H9 (cell line): ENCODE measurements at regions not wholly inside any gene's neighbourhood (a gene's known extent, or its start where the extent isn't known, plus 50 kb on each side); places are given as distances from the start of the nearest gene placed in this dataset.

Source experiments
- DNase-seq: peaks from one replicate; pipeline ENCODE4 v3.0.0-alpha.2; 2017
- H2AFZ ChIP-seq: one replicate; pipeline ENCODE4 v1.6.1; 2013; ENCODE audit warnings: mild to moderate bottlenecking, low read length, control low read depth, moderate library complexity
- H2AK5ac ChIP-seq: 2 replicates; pipeline ENCODE4 v1.6.1; 2013; ENCODE audit warnings: low read length, control low read depth, mixed read lengths; ENCODE audit not compliant: insufficient read length
- H2BK120ac ChIP-seq: one replicate; pipeline ENCODE4 v1.6.1; 2013; ENCODE audit warnings: low read depth, mild to moderate bottlenecking, low read length, control low read depth, inconsistent platforms; ENCODE audit not compliant: poor library complexity, severe bottlenecking
- H2BK12ac ChIP-seq: 2 replicates; pipeline ENCODE4 v1.6.1; 2013; ENCODE audit warnings: low read length, control low read depth, mixed read lengths, low read depth; ENCODE audit not compliant: insufficient read length
- H2BK15ac ChIP-seq: 2 replicates; pipeline ENCODE4 v1.6.1; 2013; ENCODE audit warnings: low read depth, low read length, control low read depth
- H2BK20ac ChIP-seq: one replicate; pipeline ENCODE4 v1.6.1; 2013; ENCODE audit warnings: low read depth, mild to moderate bottlenecking, low read length, control low read depth, inconsistent platforms; ENCODE audit not compliant: poor library complexity, severe bottlenecking
- H2BK5ac ChIP-seq: 2 replicates; pipeline ENCODE4 v1.6.1; 2013; ENCODE audit warnings: low read length, control low read depth, mixed read lengths; ENCODE audit not compliant: insufficient read length
- H3K14ac ChIP-seq: 2 replicates; pipeline ENCODE4 v1.6.1; 2013; ENCODE audit warnings: low read length, control low read depth; ENCODE audit not compliant: insufficient read depth
- H3K18ac ChIP-seq: 2 replicates; pipeline ENCODE4 v1.6.1; 2013; ENCODE audit warnings: low read depth, mild to moderate bottlenecking, mixed read lengths, low read length, control low read depth; ENCODE audit not compliant: insufficient read length
- H3K23ac ChIP-seq: 2 replicates; pipeline ENCODE4 v1.6.1; 2013; ENCODE audit warnings: low read length, control low read depth, mixed read lengths, low read depth; ENCODE audit not compliant: insufficient read length
- H3K23me2 ChIP-seq: 2 replicates; pipeline ENCODE4 v1.6.1; 2013; ENCODE audit warnings: low read depth, mild to moderate bottlenecking, mixed read lengths, low read length, control low read depth; ENCODE audit not compliant: insufficient read length, poor library complexity, severe bottlenecking
- H3K27ac ChIP-seq: 2 replicates; pipeline ENCODE4 v1.5.1; 2013; ENCODE audit warnings: low read length, control low read depth, mixed read lengths, low read depth; ENCODE audit not compliant: insufficient read length
- H3K27me3 ChIP-seq: 2 replicates; pipeline ENCODE4 v1.6.1; 2013; ENCODE audit warnings: low read length, control low read depth, inconsistent platforms; ENCODE audit not compliant: insufficient read depth
- H3K4ac ChIP-seq: 2 replicates; pipeline ENCODE4 v1.6.1; 2013; ENCODE audit warnings: low read depth, mild to moderate bottlenecking, control low read depth, inconsistent platforms, low read length, moderate library complexity
- H3K4me1 ChIP-seq: 2 replicates; pipeline ENCODE4 v1.6.1; 2013; ENCODE audit warnings: low read length, control low read depth, inconsistent platforms; ENCODE audit not compliant: insufficient read depth
- H3K4me2 ChIP-seq: 2 replicates; pipeline ENCODE4 v1.6.1; 2013; ENCODE audit warnings: low read length, control low read depth, mixed read lengths; ENCODE audit not compliant: insufficient read length, insufficient read depth
- H3K56ac ChIP-seq: 2 replicates; pipeline ENCODE4 v1.6.1; 2013; ENCODE audit warnings: low read depth, mild to moderate bottlenecking, mixed read lengths, low read length, control low read depth; ENCODE audit not compliant: insufficient read length
- H3K79me1 ChIP-seq: 2 replicates; pipeline ENCODE4 v1.6.1; 2013; ENCODE audit warnings: low read depth, mild to moderate bottlenecking, moderate library complexity, low read length, control low read depth, inconsistent platforms; ENCODE audit not compliant: insufficient read depth, poor library complexity, severe bottlenecking
- H3K79me2 ChIP-seq: 2 replicates; pipeline ENCODE4 v1.6.1; 2013; ENCODE audit warnings: low read length, control low read depth, inconsistent platforms; ENCODE audit not compliant: insufficient read depth
- H3K9ac ChIP-seq: 2 replicates; pipeline ENCODE4 v1.6.1; 2013; ENCODE audit warnings: low read length, control low read depth, mixed read lengths; ENCODE audit not compliant: insufficient read length; ENCODE audit errors: extremely low read depth
- H3K9me3 ChIP-seq: one replicate; pipeline ENCODE4 v1.6.1; 2013; ENCODE audit warnings: low read depth, low read length, inconsistent platforms; ENCODE audit not compliant: control insufficient read depth
- H3T11ph ChIP-seq: one replicate; pipeline ENCODE4 v1.6.1; 2013; ENCODE audit warnings: mild to moderate bottlenecking, low read length, control low read depth, inconsistent platforms
- H4K20me1 ChIP-seq: one replicate; pipeline ENCODE4 v1.6.1; 2013; ENCODE audit not compliant: control insufficient read depth, insufficient read length, insufficient read depth
- H4K5ac ChIP-seq: 2 replicates; pipeline ENCODE4 v1.6.1; 2013; ENCODE audit warnings: low read depth, mild to moderate bottlenecking, mixed read lengths, low read length, control low read depth; ENCODE audit not compliant: insufficient read length
- H4K8ac ChIP-seq: replicated peaks from 2 replicates; pipeline ENCODE4 v1.6.1; 2013; ENCODE audit warnings: low read length, control low read depth, mixed read lengths, low read depth; ENCODE audit not compliant: insufficient read length
- H4K91ac ChIP-seq: 2 replicates; pipeline ENCODE4 v1.6.1; 2013; ENCODE audit warnings: low read depth, mild to moderate bottlenecking, moderate library complexity, mixed read lengths, low read length, control low read depth; ENCODE audit not compliant: insufficient read length
- H3K27ac Mint-ChIP-seq, 3 experiments: 2 replicates in 2 of 3; 3 replicates in 1 of 3; pipeline ENCODE4 v1.8.0; 2020 to 2021; ENCODE audit warnings: mixed read lengths in 3 of 3, mild to moderate bottlenecking in 1 of 3, moderate library complexity in 1 of 3
- H3K27me3 Mint-ChIP-seq: 2 replicates; pipeline ENCODE4 v1.8.0; 2021; ENCODE audit warnings: low read depth, mild to moderate bottlenecking, moderate library complexity, mixed read lengths
- H3K36me3 Mint-ChIP-seq, 3 experiments: 2 replicates in 2 of 3; 3 replicates in 1 of 3; pipeline ENCODE4 v1.8.0; 2020 to 2021; ENCODE audit warnings: low read depth in 3 of 3, mixed read lengths in 3 of 3; ENCODE audit not compliant: insufficient read depth in 1 of 3
- H3K4me1 Mint-ChIP-seq, 2 experiments: 2 replicates each; pipeline ENCODE4 v1.8.0; 2020; ENCODE audit warnings: mixed read lengths in 2 of 2
- H3K4me3 Mint-ChIP-seq, 2 experiments: 2 replicates in 1 of 2; 3 replicates in 1 of 2; pipeline ENCODE4 v1.8.0; 2020 to 2021; ENCODE audit warnings: mild to moderate bottlenecking in 2 of 2, mixed read lengths in 2 of 2, moderate library complexity in 1 of 2
- H3K9me3 Mint-ChIP-seq, 2 experiments: 2 replicates in 1 of 2; 3 replicates in 1 of 2; pipeline ENCODE4 v1.8.0; 2020; ENCODE audit warnings: mild to moderate bottlenecking in 2 of 2, mixed read lengths in 2 of 2, moderate library complexity in 1 of 2
- WGBS: extraction: QIAGEN DNeasy Blood & Tissue Kit; methylation state at CpG from one replicate; pipeline ENCODE4 v1.1.7; 2013; ENCODE audit warnings: missing lambda C conversion rate, low lambda C conversion rate, mixed read lengths; ENCODE audit not compliant: insufficient read length; ENCODE audit errors: extremely low coverage; 5-methylcytosine and 5-hydroxymethylcytosine counted together
- TF ChIP-seq, protein P1 (sequence below): fragments of 200-600 bp; sonication (generic); conservative IDR thresholded peaks from 3 replicates; pipeline ENCODE4 v1.8.0; 2021; ENCODE audit warnings: antibody characterized with exemption, mild to moderate bottlenecking

DNA sequence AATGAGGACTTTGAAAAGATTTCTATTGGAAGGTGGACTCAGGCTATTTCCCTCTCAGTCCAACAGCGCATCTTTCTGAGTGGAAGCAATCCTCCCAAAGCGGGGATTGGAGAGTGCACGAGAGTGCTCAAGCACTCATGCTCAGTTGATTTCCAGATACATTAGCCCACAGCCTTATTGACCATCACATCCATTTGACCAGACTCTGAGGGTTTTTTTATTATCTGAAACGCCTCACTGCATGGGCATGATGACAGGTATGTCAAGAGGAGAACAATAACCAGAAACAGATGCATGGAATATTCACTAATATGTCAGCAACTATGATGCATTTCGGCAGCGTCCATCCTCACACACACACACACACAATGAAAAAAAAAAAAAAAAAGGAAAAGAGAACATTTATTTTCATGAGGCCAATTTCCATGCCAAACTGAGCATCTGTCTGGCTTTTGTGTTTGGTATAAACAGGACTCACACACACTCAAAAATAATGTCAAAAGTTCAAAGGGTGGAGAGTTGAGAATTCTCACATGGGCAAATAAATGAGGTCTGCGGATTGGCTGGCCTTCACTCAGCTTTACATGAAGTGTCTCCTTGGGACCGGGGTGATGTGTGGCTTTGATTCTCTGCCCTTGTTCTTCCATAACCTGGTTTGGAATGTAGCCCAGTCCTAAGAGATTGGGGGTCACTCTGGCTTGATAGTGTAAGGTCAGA, 371.6 kb downstream of the MCTP2 start:
- no peak overlapping the region for H3K4me3 Mint-ChIP-seq
- H2BK5ac ChIP-seq, result no peak overlapping the region

More for the DNA sequence above, 371.6 kb downstream of the MCTP2 start:
- Mint-ChIP-seq H3K27ac (no peak overlapping the region), H3K36me3 (no peaks in the 10 kb centered on the region), H3K9me3 (no peaks in the 10 kb centered on the region), H3K27me3 (0 out of 2 replicates have a peak, but pooled peaks cover under 1% of the 10 kb centered on the region), H3K4me1 (peaks cover 11 to 12% of the 10 kb centered on the region in 2 experiments)
- no peaks in the 10 kb centered on the region for H3K23me2 ChIP-seq
- no peak overlapping the region for H3K56ac ChIP-seq
- TF ChIP-seq, protein P1, sequence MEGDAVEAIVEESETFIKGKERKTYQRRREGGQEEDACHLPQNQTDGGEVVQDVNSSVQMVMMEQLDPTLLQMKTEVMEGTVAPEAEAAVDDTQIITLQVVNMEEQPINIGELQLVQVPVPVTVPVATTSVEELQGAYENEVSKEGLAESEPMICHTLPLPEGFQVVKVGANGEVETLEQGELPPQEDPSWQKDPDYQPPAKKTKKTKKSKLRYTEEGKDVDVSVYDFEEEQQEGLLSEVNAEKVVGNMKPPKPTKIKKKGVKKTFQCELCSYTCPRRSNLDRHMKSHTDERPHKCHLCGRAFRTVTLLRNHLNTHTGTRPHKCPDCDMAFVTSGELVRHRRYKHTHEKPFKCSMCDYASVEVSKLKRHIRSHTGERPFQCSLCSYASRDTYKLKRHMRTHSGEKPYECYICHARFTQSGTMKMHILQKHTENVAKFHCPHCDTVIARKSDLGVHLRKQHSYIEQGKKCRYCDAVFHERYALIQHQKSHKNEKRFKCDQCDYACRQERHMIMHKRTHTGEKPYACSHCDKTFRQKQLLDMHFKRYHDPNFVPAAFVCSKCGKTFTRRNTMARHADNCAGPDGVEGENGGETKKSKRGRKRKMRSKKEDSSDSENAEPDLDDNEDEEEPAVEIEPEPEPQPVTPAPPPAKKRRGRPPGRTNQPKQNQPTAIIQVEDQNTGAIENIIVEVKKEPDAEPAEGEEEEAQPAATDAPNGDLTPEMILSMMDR, result no peak
- no CpG with 5 or more reads among the region's 8 CpGs for WGBS
- no peak for DNase-seq
- H3K9ac ChIP-seq, result no peak overlapping the region
- H2BK120ac ChIP-seq, result no peak overlapping the region
- no peaks in the 10 kb centered on the region for H3K9me3 ChIP-seq
- no peaks in the 10 kb centered on the region for H4K20me1 ChIP-seq
- H3K14ac ChIP-seq, result no peak overlapping the region
- no peak overlapping the region for H3K4me2 ChIP-seq
- no peak overlapping the region for H2BK15ac ChIP-seq
- H2BK20ac ChIP-seq, result no peak overlapping the region
- H3K79me2 ChIP-seq, result no peaks in the 10 kb centered on the region
- no peaks in the 10 kb centered on the region for H3K27me3 ChIP-seq
- no peak overlapping the region for H3K4ac ChIP-seq
- H4K5ac ChIP-seq, result no peak overlapping the region
- no peaks in the 10 kb centered on the region for H3K79me1 ChIP-seq
- H3T11ph ChIP-seq, result no peak overlapping the region
- no peak overlapping the region for H2AK5ac ChIP-seq
- no peak overlapping the region for H3K18ac ChIP-seq
- H3K4me1 ChIP-seq, result 0 out of 2 replicates have a peak, but pooled peaks cover 2% of the 10 kb centered on the region
- H3K27ac ChIP-seq, result no peak overlapping the region
- H4K8ac ChIP-seq, result no peak overlapping the region
- no peak overlapping the region for H2BK12ac ChIP-seq
- H2AFZ ChIP-seq, result no peak overlapping the region
- no peak overlapping the region for H3K23ac ChIP-seq
- H4K91ac ChIP-seq, result no peak overlapping the region
